ENCODE measurements at regions not wholly inside any gene's neighbourhood (a gene's known extent, or its start where the extent isn't known, plus 50 kb on each side); places are given as distances from the start of the nearest gene placed in this dataset.

DNA sequence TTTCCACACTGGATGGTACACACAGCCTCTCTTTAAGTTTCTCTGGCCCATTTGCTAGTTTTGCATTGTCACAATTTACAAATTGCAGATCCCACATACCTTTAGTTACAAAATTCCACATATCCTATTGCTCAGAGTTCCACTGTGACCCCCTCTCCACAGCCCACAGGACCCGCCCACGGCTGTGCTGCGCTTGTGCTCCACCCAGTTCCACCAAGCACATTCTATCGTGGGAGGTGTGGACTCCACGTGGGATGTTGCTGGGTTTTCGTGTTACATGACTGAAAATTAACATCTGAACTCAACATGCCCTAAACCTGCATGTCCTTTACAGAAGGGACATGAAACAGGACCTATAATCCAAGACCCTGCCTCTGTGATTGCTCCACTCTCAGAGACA lies 423.0 kb downstream of the IRS2 start:
- TF ChIP-seq, protein P1, sequence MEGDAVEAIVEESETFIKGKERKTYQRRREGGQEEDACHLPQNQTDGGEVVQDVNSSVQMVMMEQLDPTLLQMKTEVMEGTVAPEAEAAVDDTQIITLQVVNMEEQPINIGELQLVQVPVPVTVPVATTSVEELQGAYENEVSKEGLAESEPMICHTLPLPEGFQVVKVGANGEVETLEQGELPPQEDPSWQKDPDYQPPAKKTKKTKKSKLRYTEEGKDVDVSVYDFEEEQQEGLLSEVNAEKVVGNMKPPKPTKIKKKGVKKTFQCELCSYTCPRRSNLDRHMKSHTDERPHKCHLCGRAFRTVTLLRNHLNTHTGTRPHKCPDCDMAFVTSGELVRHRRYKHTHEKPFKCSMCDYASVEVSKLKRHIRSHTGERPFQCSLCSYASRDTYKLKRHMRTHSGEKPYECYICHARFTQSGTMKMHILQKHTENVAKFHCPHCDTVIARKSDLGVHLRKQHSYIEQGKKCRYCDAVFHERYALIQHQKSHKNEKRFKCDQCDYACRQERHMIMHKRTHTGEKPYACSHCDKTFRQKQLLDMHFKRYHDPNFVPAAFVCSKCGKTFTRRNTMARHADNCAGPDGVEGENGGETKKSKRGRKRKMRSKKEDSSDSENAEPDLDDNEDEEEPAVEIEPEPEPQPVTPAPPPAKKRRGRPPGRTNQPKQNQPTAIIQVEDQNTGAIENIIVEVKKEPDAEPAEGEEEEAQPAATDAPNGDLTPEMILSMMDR (IDR thresholded peaks at IDR 0.05; ENCODE audit: low read length) = no peak
- TF ChIP-seq EZH2 (IDR thresholded peaks at IDR 0.05; ENCODE audit: borderline replicate concordance, low read length) = no peak
